HG02884 (cell line): ENCODE measurements at regions not wholly inside any gene's neighbourhood (a gene's known extent, or its start where the extent isn't known, plus 50 kb on each side); places are given as distances from the start of the nearest gene placed in this dataset.
A peak's percentile ranks its signal among the peaks of the same experiment; 100 is the strongest.
"Not testable (repeated sequence)": the region's sequence is repeated elsewhere in the genome, so short reads cannot be mapped to it uniquely, and the experiment has no call there.

Experiments
- ATAC-seq: cut with Tn5 transposase; IDR thresholded peaks from one replicate; pipeline ENCODE4 v1.9.1; 2021; ENCODE audit warnings: mild to moderate bottlenecking, moderate library complexity; ENCODE audit not compliant: unreplicated experiment

GRCh38 chr4:170729236-170729635, 639.5 kb upstream of the AADAT start:
- ATAC-seq, result no peak

GRCh38 chr4:170724191-170724590, 634.4 kb upstream of the AADAT start:
- ATAC-seq, result no peak

- ATAC-seq, result no peak
These were observed 633.4 kb upstream of the AADAT start for GRCh38 chr4:170723171-170723570.

- no peak for ATAC-seq
These were observed 632.1 kb upstream of the AADAT start for GRCh38 chr4:170721812-170722373.

- no peak for ATAC-seq
These were observed 627.1 kb upstream of the AADAT start for GRCh38 chr4:170716868-170717267.

- ATAC-seq, result no peak
These were observed 616.2 kb upstream of the AADAT start for GRCh38 chr4:170705907-170706306.

GRCh38 chr4:170700064-170700463, 610.3 kb upstream of the AADAT start:
- ATAC-seq, result no peak

- peak; percentile 64 for ATAC-seq
These were observed 608.6 kb upstream of the AADAT start for GRCh38 chr4:170698334-170698733.

- ATAC-seq, result peak; percentile 42
These were observed 608.1 kb upstream of the AADAT start for GRCh38 chr4:170697845-170698244.

- ATAC-seq, result no peak
These were observed 607.3 kb upstream of the AADAT start for GRCh38 chr4:170697045-170697444.

- no peak for ATAC-seq
These were observed 601.4 kb upstream of the AADAT start for GRCh38 chr4:170691168-170691567.

GRCh38 chr4:170687751-170688150, 598.0 kb upstream of the AADAT start:
- no peak for ATAC-seq

GRCh38 chr4:170685701-170686100, 595.9 kb upstream of the AADAT start:
- ATAC-seq, result not testable (repeated sequence)

- ATAC-seq, result no peak
These were observed 593.0 kb upstream of the AADAT start for GRCh38 chr4:170682558-170683294.

- not testable (repeated sequence) for ATAC-seq
These were observed 592.3 kb upstream of the AADAT start for GRCh38 chr4:170682087-170682486.

GRCh38 chr4:170675568-170676262, 586.0 kb upstream of the AADAT start:
- peak; percentile 63 for ATAC-seq

- ATAC-seq, result no peak
These were observed 584.4 kb upstream of the AADAT start for GRCh38 chr4:170674176-170674575.

GRCh38 chr4:170672381-170672965, 582.7 kb upstream of the AADAT start:
- ATAC-seq, result no peak

GRCh38 chr4:170671171-170671570, 581.4 kb upstream of the AADAT start:
- ATAC-seq, result no peak

GRCh38 chr4:170667814-170668213, 578.1 kb upstream of the AADAT start:
- no peak for ATAC-seq

GRCh38 chr4:170666909-170667308, 577.2 kb upstream of the AADAT start:
- ATAC-seq, result no peak

- ATAC-seq, result no peak
These were observed 572.5 kb upstream of the AADAT start for GRCh38 chr4:170662250-170662649.
